ENCODE measurements at regions not wholly inside any gene's neighbourhood (a gene's known extent, or its start where the extent isn't known, plus 50 kb on each side); places are given as distances from the start of the nearest gene placed in this dataset.

DNA sequence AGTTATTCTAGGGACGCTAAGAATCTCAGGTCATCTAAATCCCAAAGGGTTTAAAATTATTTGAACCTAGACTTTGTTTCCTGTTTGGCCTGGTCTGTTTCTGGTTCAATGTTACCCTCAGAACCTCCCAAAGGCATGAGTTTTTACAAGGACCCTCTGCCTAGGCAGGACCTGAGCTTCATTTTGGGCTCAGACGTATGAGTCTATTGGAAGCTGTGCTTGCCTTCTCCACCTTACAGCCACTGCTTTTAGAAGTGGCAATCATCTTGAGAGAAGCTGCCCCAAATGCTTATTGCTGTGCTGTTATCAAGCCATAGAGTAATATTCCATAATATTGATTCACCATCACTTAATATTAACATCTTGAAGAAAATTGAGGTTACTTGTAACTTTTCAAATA lies 510.4 kb downstream of the TLE4 start:
- DNase-seq, result no peak

DNA sequence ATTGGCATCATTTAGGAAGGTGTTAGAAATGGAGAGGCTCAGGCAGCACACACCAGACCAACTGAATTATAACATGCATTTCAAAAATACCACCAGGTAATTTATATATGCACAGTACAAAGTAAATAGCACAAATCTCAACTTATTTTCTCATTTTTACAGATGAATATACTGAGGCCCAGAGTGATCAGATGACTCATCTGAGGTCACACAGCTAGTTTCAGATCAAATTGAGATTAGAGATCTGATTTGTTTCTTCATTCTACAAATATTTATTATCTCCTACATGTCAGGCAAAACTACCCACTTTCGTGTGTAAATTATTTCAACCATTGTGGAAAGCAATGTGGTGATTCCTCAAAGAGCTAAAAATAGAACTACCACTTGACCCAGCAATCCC lies 507.1 kb downstream of the TLE4 start:
- no peak for DNase-seq

- DNase-seq, result no peak
These were observed 505.3 kb downstream of the TLE4 start for GRCh38 chr9:80077059-80077458.

- DNase-seq, result no peak
These were observed 504.4 kb downstream of the TLE4 start for GRCh38 chr9:80076162-80076561.

DNA sequence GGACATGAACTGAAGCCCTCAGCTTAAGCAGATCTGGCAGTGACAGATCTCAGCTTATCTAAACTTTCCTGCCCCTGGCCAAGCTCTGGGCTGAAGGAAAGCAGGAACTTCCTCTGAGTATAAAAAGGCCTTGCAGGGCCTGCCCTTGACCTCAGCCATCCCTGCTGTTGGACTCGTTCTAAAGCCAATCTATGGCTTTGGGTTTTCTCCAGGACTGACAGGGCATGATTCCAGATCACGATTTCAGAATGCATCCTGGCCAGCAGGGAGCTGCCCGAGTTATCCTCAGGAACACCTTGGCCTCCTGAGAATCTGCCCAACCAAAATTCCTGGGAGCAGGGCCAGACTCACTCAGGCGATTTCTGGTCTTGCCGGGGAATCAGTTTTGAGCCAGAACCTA lies 502.7 kb downstream of the TLE4 start:
- no peak for DNase-seq

GRCh38 chr9:80072451-80072850 lies 500.7 kb downstream of the TLE4 start:
- DNase-seq, result no peak

DNA sequence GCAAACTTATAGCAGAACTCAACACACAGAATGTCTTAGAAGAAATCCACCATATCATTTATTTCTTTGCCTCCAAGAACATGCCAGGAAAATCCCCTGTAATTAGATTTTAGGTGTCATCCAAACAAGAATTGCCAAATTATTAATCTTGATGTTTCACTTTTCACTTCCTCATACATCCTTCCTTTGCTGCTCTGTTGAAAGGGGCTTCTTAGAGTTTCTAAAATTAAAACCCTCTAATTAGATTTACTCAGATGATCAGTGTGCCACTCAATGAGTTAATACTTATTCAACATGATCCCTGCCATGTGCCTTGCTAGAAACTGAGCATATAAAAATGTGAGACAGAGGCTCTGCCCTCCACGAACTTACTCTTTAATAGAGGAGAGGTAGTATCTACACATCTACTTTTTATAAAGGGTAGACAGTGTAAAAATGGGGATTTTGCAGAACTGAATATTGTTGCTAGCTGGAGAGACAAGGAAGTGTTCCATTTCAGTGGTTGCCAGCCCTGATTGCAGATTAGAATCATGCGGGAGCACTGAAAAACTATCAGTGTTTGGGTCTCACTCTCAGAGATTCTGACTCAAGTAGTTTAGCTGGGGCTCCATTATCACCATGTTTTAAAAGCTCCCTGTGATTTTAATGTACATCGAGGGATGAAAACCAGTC lies 498.4 kb downstream of the TLE4 start:
- DNase-seq, result no peak

DNA sequence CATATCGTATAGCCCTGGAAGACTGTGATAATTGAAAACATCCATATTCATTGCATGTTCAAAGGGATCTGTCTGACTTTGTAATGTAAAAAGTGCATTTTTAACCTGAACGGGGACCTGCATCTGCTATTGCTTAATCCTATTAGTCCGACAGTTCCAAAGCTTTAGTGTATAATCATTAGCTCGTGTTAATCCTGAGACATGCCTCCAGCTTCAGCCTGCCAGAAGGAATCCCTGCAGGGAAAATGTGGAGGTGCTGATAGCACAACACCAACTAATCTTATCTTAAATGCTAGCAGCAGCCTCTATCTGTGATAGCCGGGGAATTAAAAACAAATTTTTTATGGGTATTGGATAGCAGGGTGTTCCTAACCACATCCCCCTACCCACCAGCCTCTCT lies 495.2 kb downstream of the TLE4 start:
- no peak for DNase-seq

- DNase-seq, result no peak
These were observed 490.8 kb downstream of the TLE4 start for GRCh38 chr9:80062567-80062966.

DNA sequence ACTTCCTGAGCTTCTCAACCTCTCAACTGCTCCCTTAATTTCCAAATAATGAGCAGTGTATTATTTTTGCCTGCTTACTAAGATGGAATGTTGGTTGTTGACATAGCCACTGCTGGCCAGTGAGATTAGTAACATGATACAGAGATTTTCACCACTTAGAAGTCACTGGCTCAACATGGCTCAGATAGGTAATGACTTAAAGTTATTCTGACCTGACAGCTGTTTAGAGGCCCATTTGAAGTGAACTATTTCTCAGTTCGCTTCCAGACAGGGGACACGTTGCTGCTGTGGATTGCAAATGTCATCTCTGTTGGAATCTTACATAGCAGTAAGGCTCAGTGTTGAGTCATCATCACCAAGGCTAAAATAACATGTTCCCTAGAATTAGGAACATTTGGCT lies 490.2 kb downstream of the TLE4 start:
- no peak for DNase-seq

- DNase-seq, result no peak
These were observed 489.3 kb downstream of the TLE4 start for GRCh38 chr9:80061096-80061495.

DNA sequence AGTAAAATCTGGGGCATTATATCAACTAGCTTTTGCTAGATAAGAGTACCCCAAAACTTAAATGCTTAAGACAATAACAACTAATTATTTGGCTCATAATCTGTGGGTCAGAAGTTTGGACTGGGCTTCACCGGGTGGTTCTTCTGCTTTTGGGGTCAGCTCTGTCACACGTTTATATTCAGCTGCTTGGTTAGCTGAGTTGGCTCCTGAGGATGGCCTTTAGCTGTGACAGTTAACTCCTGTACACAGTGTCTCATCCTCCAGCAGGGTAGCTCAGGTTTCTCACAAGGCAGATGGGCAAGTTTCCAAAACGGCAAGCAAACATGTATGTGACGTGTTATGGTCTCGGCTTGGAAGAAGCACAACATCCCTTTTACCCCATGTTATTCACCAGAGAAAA lies 488.2 kb downstream of the TLE4 start:
- no peak for DNase-seq

GRCh38 chr9:80059191-80059590 lies 487.4 kb downstream of the TLE4 start:
- DNase-seq, result no peak

DNA sequence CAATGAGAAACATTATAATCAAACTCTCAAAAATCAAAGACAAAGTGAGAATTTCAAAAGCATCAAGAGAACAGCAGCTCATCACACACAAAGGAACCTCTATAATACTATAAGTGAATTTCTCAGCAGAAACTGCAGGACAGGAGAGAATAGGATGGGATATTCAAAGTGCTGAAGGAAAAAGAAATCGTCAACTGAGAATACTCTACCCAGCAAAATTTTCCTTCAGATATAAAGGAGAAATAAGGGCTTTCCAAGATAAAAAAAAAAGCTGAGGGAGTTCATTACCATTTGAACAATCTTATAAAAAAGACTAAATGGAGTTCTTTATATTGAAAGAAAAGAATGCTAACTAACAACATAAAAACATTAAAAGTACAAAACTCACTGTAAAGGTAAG lies 481.1 kb downstream of the TLE4 start:
- no peak for DNase-seq

DNA sequence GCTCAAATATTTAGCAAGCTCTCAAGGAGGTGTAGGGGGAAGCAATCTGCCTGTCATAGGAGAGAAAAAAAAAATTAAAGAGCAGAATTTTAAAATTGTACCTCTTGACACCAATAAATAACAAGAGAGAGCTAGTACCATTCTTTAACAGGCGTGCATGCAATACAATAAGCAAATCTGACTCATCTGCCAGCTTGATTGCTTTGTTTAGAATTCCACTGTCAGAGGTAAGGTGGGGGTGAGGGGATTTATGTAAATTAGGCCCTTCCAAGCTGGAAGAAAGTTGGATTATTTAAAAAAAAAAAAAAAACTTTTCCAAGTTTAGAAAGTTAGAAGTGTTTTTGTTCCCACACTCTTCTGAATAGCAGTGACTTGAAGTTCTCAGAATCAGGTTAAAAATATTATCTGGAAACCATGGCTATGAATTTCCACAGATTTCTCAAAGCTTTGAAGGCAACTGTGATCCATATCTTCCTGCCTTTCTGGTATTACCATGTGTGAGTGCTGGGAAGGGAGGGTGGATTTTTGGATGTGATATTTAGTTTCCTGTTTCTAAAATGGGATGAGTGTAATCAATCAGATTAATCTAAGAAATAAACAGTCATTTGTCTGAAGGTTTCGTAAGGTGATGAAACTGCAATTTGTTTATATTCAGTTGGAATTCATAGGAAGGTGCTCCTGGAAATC lies 477.5 kb downstream of the TLE4 start:
- no peak for DNase-seq

DNA sequence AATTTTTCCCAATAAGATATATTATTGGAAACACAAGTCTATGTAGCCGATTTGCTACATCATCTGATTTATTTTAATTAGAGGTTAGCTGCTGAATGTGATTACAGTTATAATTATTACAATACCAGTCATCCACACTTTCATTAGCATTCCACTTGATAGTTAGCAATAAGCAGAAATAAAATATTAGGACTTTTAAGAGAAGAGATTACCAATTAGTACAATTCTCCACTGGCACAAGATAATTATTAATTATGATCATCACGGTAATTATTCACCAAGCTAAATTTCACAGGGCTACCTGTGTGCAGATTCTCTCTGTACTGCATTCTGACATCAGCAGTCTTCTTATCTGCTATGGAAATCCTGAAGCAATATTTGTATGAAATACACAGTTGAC lies 474.7 kb downstream of the TLE4 start:
- no peak for DNase-seq

DNA sequence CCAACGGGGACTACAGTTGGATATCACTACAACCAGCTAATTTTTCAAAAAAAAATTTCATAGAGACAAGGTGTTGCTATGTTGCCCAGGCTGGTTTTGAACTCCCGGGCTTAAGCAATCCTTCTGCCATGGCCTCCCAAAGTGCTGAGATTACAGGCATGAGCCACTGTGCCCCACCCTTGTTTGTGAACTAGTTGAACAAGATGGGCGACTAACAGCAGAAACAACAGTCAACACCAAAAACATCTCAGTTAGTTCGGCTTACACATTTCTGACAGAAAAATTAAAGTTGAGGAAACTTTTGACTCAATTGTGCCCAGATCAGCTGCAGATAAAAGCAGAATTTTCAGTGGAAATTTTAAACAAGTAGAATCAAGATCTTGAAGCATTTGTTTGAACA lies 470.1 kb downstream of the TLE4 start:
- no peak for DNase-seq

DNA sequence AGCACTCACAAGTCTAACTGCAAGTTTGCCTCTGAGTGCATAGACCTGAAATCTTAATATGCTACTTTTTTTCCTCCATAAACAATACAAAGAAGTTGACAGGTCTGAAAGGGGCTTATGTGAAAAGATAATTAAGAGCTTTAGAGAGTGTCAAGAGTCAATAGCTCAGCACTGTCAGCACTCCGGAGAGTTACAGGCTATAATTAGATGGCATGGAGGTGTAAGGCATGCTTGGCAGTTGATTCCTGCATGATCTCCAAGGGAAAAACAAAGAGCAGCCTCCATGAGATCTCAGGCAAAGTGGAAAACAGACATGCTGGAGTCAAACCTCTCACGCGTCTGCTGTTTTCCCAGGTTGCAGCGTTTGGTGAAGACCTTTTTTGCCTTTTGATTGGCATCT lies 468.7 kb downstream of the TLE4 start:
- no peak for DNase-seq

- no peak for DNase-seq
These were observed 459.0 kb downstream of the TLE4 start for GRCh38 chr9:80030801-80031200.

DNA sequence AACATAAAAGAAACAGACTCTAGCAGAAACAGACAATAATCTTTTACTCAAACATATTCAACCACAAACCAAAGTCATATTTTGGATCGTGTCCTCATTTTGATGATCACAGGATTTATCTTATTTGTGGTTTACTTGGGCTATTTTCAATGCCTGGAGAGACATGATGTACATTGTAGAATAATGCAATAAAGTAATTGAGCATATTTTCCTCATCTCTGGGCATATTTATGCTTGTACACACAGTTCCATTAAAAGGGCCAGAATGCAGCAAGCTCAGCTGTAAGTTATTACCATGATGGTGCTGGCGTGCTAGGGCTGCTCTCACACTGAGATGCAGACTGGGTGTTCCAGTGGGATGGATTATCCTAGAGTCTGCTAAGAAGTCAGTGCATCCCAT lies 456.7 kb downstream of the TLE4 start:
- DNase-seq, result no peak

GRCh38 chr9:80025796-80026520 lies 454.2 kb downstream of the TLE4 start:
- DNase-seq, result no peak

- no peak for DNase-seq
These were observed 453.4 kb downstream of the TLE4 start for GRCh38 chr9:80025131-80025530.

DNA sequence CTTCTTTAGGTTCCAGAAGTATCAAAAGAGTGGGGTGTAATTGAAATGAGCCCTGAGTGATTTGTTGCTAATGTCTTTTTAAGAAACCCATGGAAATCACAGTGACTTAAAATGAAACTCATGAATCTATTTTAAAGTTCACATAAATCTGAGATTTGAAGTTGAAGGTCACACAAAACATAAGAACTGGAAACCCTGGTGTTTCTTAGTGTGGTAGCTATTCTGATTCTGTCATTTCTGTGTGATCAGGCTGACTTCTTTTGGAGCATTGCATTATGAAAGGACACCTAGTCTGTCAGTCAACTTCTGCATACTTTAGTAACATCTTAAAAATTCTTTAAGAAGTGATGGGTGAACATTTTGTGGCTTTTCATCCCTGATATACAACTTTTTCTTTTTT lies 448.8 kb downstream of the TLE4 start:
- no peak for DNase-seq

DNA sequence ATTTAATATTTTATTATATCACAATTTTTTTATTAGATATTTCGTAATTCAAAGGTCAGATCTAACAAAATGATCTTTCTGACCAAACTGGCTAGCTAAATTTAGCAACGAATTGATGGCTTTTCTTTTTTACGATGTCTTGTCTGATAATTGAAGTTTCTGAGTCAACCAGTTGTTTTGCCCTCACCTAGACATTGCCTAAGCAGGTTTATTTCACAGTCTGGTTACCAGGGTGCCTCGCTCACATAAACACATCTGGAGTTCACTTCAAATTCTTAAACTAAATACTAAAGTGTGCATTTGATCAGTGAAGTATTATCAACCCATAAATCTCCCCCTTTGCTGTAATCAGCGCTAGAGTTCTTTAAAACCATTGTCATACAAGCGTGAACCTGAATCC lies 448.3 kb downstream of the TLE4 start:
- DNase-seq, result no peak

All from NCI-H2107 (cell line).